HG03103 (cell line): ENCODE measurements at regions not wholly inside any gene's neighbourhood (a gene's known extent, or its start where the extent isn't known, plus 50 kb on each side); places are given as distances from the start of the nearest gene placed in this dataset.

Source experiments
- ATAC-seq: cut with Tn5 transposase; IDR thresholded peaks from one replicate; pipeline ENCODE4 v1.9.1; 2021; ENCODE audit warnings: low read depth; ENCODE audit not compliant: unreplicated experiment

- no peak for ATAC-seq
These were observed 123.8 kb upstream of the PRPS1L1 start for GRCh38 chr7:18151422-18151821.

GRCh38 chr7:18153183-18153748 lies 125.6 kb upstream of the PRPS1L1 start:
- no peak for ATAC-seq

- ATAC-seq = no peak
These were observed 127.1 kb upstream of the PRPS1L1 start for GRCh38 chr7:18154726-18155125.

GRCh38 chr7:18157233-18157632 lies 129.6 kb upstream of the PRPS1L1 start:
- ATAC-seq = no peak

- ATAC-seq = no peak
These were observed 135.0 kb upstream of the PRPS1L1 start for GRCh38 chr7:18162657-18163056.

GRCh38 chr7:18163091-18163490 lies 135.4 kb upstream of the PRPS1L1 start:
- ATAC-seq = no peak

- ATAC-seq = no peak
These were observed 137.5 kb upstream of the PRPS1L1 start for GRCh38 chr7:18165166-18165565.

- ATAC-seq = no peak
These were observed 138.4 kb upstream of the PRPS1L1 start for GRCh38 chr7:18166002-18166401.

GRCh38 chr7:18167815-18168214 lies 140.2 kb upstream of the PRPS1L1 start:
- no peak for ATAC-seq

- ATAC-seq = no peak
These were observed 147.3 kb upstream of the PRPS1L1 start for GRCh38 chr7:18174996-18175395.

GRCh38 chr7:18175801-18176450 lies 148.3 kb upstream of the PRPS1L1 start:
- ATAC-seq = no peak

- ATAC-seq = no peak
These were observed 149.6 kb upstream of the PRPS1L1 start for GRCh38 chr7:18177129-18177814.

GRCh38 chr7:18177815-18178660 lies 150.4 kb upstream of the PRPS1L1 start:
- peak; percentile 84 for ATAC-seq

- ATAC-seq = no peak
These were observed 151.4 kb upstream of the PRPS1L1 start for GRCh38 chr7:18179093-18179492.

- ATAC-seq = no peak
These were observed 153.0 kb upstream of the PRPS1L1 start for GRCh38 chr7:18180685-18181084.

GRCh38 chr7:18189500-18190126 lies 162.0 kb upstream of the PRPS1L1 start:
- ATAC-seq = no peak

- no peak for ATAC-seq
These were observed 163.7 kb upstream of the PRPS1L1 start for GRCh38 chr7:18191341-18191740.

GRCh38 chr7:18191862-18192625 lies 164.4 kb upstream of the PRPS1L1 start:
- ATAC-seq = no peak

GRCh38 chr7:18194616-18195015 lies 167.0 kb upstream of the PRPS1L1 start:
- ATAC-seq = no peak

GRCh38 chr7:18196638-18197037 lies 169.0 kb upstream of the PRPS1L1 start:
- ATAC-seq = no peak
